ENCODE measurements at regions not wholly inside any gene's neighbourhood (a gene's known extent, or its start where the extent isn't known, plus 50 kb on each side); places are given as distances from the start of the nearest gene placed in this dataset.
A peak's percentile ranks its signal among the peaks of the same experiment; 100 is the strongest.

DNA sequence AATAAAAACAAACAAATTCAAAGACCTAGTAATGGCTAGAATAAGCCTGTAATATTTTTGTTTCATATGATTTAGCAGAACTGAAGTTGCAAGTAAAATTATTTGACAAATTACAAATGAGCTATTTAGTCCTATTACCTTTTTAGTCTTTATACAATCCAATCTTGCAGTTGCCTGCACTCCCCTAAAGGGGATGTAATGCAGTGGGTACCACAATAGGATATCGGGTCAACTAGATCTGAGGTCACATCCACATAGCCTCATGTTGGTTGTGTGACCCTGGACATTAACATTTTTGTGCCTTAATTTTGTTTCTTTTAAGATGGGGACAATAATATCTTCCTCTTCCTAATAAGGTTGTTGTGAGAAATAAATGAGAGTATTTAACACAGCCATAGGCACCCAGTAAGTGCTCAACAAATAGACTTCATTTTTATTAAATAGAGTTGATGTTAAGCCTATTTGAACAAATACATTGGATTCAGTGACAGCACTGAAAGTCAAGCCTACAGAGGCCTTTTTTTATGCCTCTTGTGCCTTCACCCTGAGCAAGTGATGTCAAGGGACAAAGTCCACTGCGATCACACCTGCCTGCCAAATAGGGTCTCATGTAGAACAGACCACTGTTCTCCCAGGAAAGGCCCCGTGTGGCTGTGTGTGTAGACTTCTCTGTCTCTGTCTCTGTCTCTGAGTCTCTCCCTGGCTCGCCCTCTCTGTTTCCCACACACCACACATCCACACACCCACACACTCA lies 124.8 kb downstream of the EVX1 start:
- H3K9ac ChIP-seq (ENCODE audit: insufficient read depth, low read depth, low read length) = no peak overlapping the region
- no peaks in the 10 kb centered on the region for H3K79me2 ChIP-seq (ENCODE audit: insufficient read depth, low read length)
- FAIRE-seq (no peak), DNase-seq (ENCODE audit: low spot score) (peak; percentile 26), ATAC-seq (no peak)
- no peaks in the 10 kb centered on the region for H3K36me3 ChIP-seq (replicated peaks in 1 of 2; ENCODE audit: control insufficient read depth in 1 of 2, insufficient read depth in 2 of 2, low read length in 2 of 2)
- H3K4me2 ChIP-seq (ENCODE audit: low read depth, low read length) = no peak overlapping the region
- ChIA-PET POLR2A (no interaction called here), CTCF (ENCODE audit: low intra/inter-chr PET ratio, low total read pairs) (no interaction called here)
- 26% methylated on average over 4 of the region's 4 CpGs for WGBS (ENCODE audit: low lambda C conversion rate)
- H3K27me3 ChIP-seq (ENCODE audit: control insufficient read depth in 1 of 2, insufficient read depth in 2 of 2, low read length in 2 of 2) = no peaks in the 10 kb centered on the region; a peak in 2 of 5 replicates
- no peaks in the 10 kb centered on the region for H3K9me3 ChIP-seq (ENCODE audit: low read length)
- H2AFZ ChIP-seq (ENCODE audit: low read length) = no peak overlapping the region
- H4K20me1 ChIP-seq (ENCODE audit: insufficient read depth, low read length) = no peaks in the 10 kb centered on the region
- intact Hi-C loops (cut with micrococcal nuclease; ENCODE audit: unreplicated experiment) (no loop called here), in situ Hi-C loops (cut with HindIII; ENCODE audit: extremely low pct_ligation_motif_present, low pct_unique_long_range_greater_than_20kb) (no loop called here)
- BruUV-seq (replicated peaks) = no TSS peak
- H3K27ac ChIP-seq (ENCODE audit: extremely low read length, insufficient read depth, low read length) = no peak overlapping the region
- TF ChIP-seq HOXA3 (CRISPR knock-in tag; IDR thresholded peaks at IDR 0.05) (no peak), SKI (IDR thresholded peaks at IDR 0.05; ENCODE audit: partially characterized antibody) (no peak), ETV5 (CRISPR knock-in tag; IDR thresholded peaks at IDR 0.05; ENCODE audit: borderline replicate concordance) (no peak), HNF4A (CRISPR knock-in tag; IDR thresholded peaks at IDR 0.05) (0 out of 2 replicates have a peak, but pooled peaks have one; percentile 10), EHMT2 (IDR thresholded peaks at IDR 0.05; ENCODE audit: borderline replicate concordance, low read depth, low read length) (no peak), AGO1 (IDR thresholded peaks at IDR 0.05; ENCODE audit: low read depth, low read length, poor library complexity, severe bottlenecking) (no peak), TOE1 (CRISPR knock-in tag; IDR thresholded peaks at IDR 0.05) (no peak), SNAI1 (CRISPR knock-in tag; IDR thresholded peaks at IDR 0.05; ENCODE audit: borderline replicate concordance) (no peak), ZFP36L2 (CRISPR knock-in tag; IDR thresholded peaks at IDR 0.05) (no peak)
- H3K4me3 ChIP-seq (replicated peaks in 1 of 3; ENCODE audit: insufficient read depth in 1 of 3, low read depth in 2 of 3, low read length in 3 of 3) = no peak overlapping the region
- peaks cover 9% of the 10 kb centered on the region for H3K4me1 ChIP-seq (ENCODE audit: insufficient read depth, low read length)
